ENCODE measurements at regions not wholly inside any gene's neighbourhood (a gene's known extent, or its start where the extent isn't known, plus 50 kb on each side); places are given as distances from the start of the nearest gene placed in this dataset.

DNA sequence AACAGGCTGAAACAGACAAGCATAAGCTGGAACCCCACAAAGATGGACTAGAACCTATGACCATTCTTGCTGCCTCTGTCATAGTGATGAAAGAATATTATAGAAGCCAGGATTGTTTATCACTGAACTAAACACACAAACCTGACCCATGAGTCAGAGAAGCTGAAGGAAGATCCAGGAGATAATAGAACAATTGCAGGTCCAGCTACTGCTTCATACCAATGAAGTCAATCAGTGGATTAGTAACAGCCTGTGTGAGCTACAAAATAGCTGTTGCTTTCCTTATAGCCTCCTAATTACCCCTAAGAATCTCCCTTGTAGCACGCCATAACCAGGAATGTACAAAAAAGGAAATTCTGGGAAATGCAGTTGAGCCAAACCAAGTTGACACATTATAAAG is 459.9 kb upstream of the ZNF462 start:
- FAIRE-seq: no peak
- no peak overlapping the region for H3K9ac ChIP-seq (replicated peaks in 1 of 4; ENCODE audit: extremely low read depth in 1 of 4, low read depth in 3 of 4, low read length in 3 of 4)
- no peak overlapping the region for H3K23ac ChIP-seq (ENCODE audit: insufficient read length)
- ChIA-PET CTCF (ENCODE audit: partially characterized antibody) (no interaction called here), POLR2A (ENCODE audit: partially characterized antibody) (no interaction called here)
- H3K79me2 ChIP-seq (ENCODE audit: control insufficient read depth in 1 of 2, insufficient read depth in 2 of 2, low read length in 2 of 2): no peaks in the 10 kb centered on the region
- no peaks in the 10 kb centered on the region for H4K20me1 ChIP-seq (replicated peaks in 1 of 2; ENCODE audit: control insufficient read depth in 1 of 2, insufficient read depth in 2 of 2, low read length in 2 of 2)
- H2BK12ac ChIP-seq (ENCODE audit: low read depth, low read length): no peak overlapping the region
- no peak overlapping the region for H2BK5ac ChIP-seq (ENCODE audit: low read depth, low read length)
- H3K4ac ChIP-seq (replicated peaks; ENCODE audit: insufficient read length, low read depth, low read length): no peak overlapping the region
- no peak for DNase-seq (ENCODE audit: low read depth in 1 of 2, low spot score in 2 of 2)
- no peak overlapping the region for H4K5ac ChIP-seq (ENCODE audit: insufficient read length, low read depth, low read length)
- no peak overlapping the region for H2AK5ac ChIP-seq (ENCODE audit: low read depth, low read length)
- H3K23me2 ChIP-seq (ENCODE audit: low read depth, low read length): no peaks in the 10 kb centered on the region
- no peak overlapping the region for H3K4me2 ChIP-seq (ENCODE audit: insufficient read depth in 1 of 2, low read depth in 2 of 2, low read length in 2 of 2)
- H3K27ac ChIP-seq (ENCODE audit: low read depth, low read length): no peak overlapping the region
- 0 out of 2 replicates have a peak overlapping the region, but pooled peaks have one; percentile 46 for H2AFZ ChIP-seq (ENCODE audit: low read length)
- H3K14ac ChIP-seq (ENCODE audit: insufficient read length): no peak overlapping the region
- no peak overlapping the region for H3K18ac ChIP-seq (ENCODE audit: extremely low read depth, low read length)
- 85% methylated on average over 1 of the region's 1 CpG; no CpG with 5 or more reads in 1 of the 2 experiments for WGBS, 2 experiments (ENCODE audit: extremely low coverage in 1 of 2, insufficient coverage in 1 of 2, insufficient read length in 1 of 2, insufficient replicate concordance in 2 of 2, low coverage in 1 of 2, low lambda C conversion rate in 2 of 2, missing lambda C conversion rate in 1 of 2)
- no peak overlapping the region for H3K56ac ChIP-seq (replicated peaks; ENCODE audit: insufficient read length, low read depth, low read length)
- no peaks in the 10 kb centered on the region for H3K4me1 ChIP-seq (replicated peaks in 1 of 4; ENCODE audit: control insufficient read depth in 3 of 4, insufficient read depth in 4 of 4, low read length in 3 of 4)
- no peak overlapping the region for H4K8ac ChIP-seq (ENCODE audit: extremely low read depth, insufficient read depth, low read length)
- no peaks in the 10 kb centered on the region for H3K27me3 ChIP-seq (replicated peaks in 1 of 4; ENCODE audit: control insufficient read depth in 3 of 4, extremely low read depth in 1 of 4, insufficient read depth in 3 of 4, low read length in 3 of 4)
- H3K9me3 ChIP-seq (ENCODE audit: insufficient read depth in 2 of 2, low read depth in 1 of 2, low read length in 1 of 2): no peaks in the 10 kb centered on the region; a peak in 1 of 4 replicates
- no peaks in the 10 kb centered on the region for H3K36me3 ChIP-seq (ENCODE audit: control insufficient read depth in 2 of 4, insufficient read depth in 4 of 4, low read length in 3 of 4)
- no peaks in the 10 kb centered on the region for H3K79me1 ChIP-seq (ENCODE audit: low read depth, low read length)
- no peak overlapping the region for H4K91ac ChIP-seq (replicated peaks; ENCODE audit: insufficient read length, low read length)
- no peak overlapping the region for H2BK120ac ChIP-seq (replicated peaks; ENCODE audit: low read depth, low read length)
- no peak overlapping the region for H2BK15ac ChIP-seq (ENCODE audit: low read length)
- no peak overlapping the region for H3K4me3 ChIP-seq (ENCODE audit: extremely low read depth in 1 of 4, insufficient read depth in 2 of 4, low read depth in 3 of 4, low read length in 4 of 4)
- H2BK20ac ChIP-seq (ENCODE audit: low read length): no peak overlapping the region
- TF ChIP-seq EP300 (IDR thresholded peaks at IDR 0.05; ENCODE audit: borderline replicate concordance in 1 of 2, low read depth in 2 of 2, low read length in 2 of 2): no peak
- TF ChIP-seq, protein P1, sequence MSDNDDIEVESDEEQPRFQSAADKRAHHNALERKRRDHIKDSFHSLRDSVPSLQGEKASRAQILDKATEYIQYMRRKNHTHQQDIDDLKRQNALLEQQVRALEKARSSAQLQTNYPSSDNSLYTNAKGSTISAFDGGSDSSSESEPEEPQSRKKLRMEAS (IDR thresholded peaks at IDR 0.05): no peak
- TF ChIP-seq HDAC2 (IDR thresholded peaks at IDR 0.05; ENCODE audit: borderline replicate concordance in 1 of 2, low read depth in 2 of 2, low read length in 2 of 2): no peak
- TF ChIP-seq HDAC6 (IDR thresholded peaks at IDR 0.05; ENCODE audit: low read depth, low read length): no peak
- TF ChIP-seq RFX5 (IDR thresholded peaks at IDR 0.05; ENCODE audit: borderline replicate concordance, low read depth, low read length): no peak
- TF ChIP-seq GABPA (IDR thresholded peaks at IDR 0.05; ENCODE audit: borderline replicate concordance, insufficient read depth, low read length): no peak
- TF ChIP-seq SAP30 (IDR thresholded peaks at IDR 0.05; ENCODE audit: insufficient read depth, insufficient replicate concordance, low read length): no peak
- TF ChIP-seq, protein P2, sequence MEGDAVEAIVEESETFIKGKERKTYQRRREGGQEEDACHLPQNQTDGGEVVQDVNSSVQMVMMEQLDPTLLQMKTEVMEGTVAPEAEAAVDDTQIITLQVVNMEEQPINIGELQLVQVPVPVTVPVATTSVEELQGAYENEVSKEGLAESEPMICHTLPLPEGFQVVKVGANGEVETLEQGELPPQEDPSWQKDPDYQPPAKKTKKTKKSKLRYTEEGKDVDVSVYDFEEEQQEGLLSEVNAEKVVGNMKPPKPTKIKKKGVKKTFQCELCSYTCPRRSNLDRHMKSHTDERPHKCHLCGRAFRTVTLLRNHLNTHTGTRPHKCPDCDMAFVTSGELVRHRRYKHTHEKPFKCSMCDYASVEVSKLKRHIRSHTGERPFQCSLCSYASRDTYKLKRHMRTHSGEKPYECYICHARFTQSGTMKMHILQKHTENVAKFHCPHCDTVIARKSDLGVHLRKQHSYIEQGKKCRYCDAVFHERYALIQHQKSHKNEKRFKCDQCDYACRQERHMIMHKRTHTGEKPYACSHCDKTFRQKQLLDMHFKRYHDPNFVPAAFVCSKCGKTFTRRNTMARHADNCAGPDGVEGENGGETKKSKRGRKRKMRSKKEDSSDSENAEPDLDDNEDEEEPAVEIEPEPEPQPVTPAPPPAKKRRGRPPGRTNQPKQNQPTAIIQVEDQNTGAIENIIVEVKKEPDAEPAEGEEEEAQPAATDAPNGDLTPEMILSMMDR (IDR thresholded peaks at IDR 0.05; ENCODE audit: control extremely low read depth in 1 of 3, insufficient read depth in 1 of 3, low read depth in 1 of 3, low read length in 3 of 3): no peak
- TF ChIP-seq KDM1A (IDR thresholded peaks at IDR 0.05; ENCODE audit: borderline replicate concordance, low read length): no peak

Measured in H1 (cell line).